NCI-H2227 treated with DMSO at 0.1 percent for 48 hours (cell line): ENCODE measurements at regions not wholly inside any gene's neighbourhood (a gene's known extent, or its start where the extent isn't known, plus 50 kb on each side); places are given as distances from the start of the nearest gene placed in this dataset.

ENCODE experiments used
- DNase-seq: peaks from one replicate; lab custom pipeline; 2025; lab: John Stamatoyannopoulos, UW

DNA sequence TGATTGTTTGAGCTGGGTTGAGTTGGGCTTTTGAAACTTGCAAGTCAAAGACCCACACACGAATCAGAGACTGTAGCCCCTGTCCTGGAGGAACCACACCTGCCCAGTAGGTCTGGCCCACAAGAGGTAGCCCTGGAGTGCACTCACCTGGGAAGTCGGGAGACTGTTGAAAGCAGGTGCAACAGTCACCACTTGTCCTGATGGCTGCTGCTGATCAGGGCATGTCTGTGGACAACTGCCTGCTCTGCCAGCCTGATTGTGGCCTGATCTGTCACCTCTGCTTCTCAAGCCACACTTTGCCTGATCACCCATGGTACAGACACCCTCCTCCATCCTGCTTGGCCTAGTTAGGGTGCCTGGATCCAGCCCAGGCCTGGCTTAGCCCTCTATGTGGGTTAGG lies 105.0 kb upstream of the HAAO start:
- no peak for DNase-seq

- no peak for DNase-seq
These were observed 103.4 kb upstream of the HAAO start for GRCh38 chr2:42895791-42896135.

- DNase-seq, result no peak
These were observed 102.9 kb upstream of the HAAO start for GRCh38 chr2:42895134-42895790.

DNA sequence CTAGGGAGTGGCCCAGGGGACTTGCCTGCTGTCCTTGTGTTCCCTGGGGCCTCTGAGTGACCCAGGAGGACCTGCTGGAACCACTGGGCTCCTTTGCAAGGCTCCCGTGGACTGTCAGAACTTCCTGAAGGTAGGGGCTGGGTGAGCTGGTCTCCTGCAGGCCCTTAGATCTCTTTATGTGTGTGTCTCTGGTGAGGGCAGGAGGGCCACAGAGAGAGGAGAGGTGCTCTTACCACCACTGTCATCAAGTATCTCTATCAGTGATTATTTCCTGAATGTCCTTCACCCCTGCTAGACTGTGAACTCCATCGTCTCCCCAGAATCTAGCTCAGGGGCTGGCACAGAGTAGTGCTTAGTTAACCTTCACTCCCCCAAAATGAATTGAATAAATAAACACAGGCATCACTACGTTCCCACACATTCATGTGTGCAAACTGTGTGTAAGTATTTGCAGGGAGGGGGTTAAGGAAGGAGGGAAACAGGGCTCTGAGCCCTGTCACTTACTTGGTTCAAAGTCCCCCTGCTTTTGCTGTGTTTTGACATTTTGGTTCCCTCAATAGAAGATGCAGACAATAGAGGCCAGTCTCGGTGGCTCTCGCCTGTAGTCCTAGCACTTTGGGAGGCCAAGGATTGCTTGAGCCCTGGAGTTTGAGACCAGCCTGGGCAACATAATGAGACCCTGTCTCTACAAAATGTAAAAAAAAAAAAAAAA lies 100.8 kb upstream of the HAAO start:
- no peak for DNase-seq

DNA sequence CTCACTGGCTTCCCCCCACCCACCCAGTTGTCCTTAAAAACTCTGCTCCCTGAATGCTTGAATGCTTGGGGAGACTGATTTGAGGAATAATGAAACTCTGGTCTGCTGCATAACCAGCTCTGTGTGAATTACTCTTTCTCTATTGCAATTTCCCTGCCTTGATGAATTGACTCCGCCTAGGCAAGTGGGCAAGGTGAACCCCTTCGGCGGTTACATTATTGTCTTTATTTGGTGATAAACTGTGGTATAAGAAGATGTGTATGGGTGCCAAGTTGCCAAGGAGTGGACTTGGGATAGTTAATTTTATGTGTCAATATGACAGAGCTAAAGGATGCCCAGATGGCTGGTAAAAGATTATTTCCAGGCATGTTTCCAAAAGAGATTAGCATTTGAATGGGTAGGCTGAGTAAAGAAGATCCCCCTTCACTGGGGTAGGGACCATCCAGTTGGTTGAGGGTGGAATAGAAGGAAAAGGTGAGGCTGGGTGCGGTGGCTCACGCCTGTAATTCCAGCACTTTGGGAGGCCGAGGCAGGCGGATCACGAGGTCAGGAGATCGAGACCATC lies 98.5 kb upstream of the HAAO start:
- no peak for DNase-seq

GRCh38 chr2:42888321-42889245 lies 96.2 kb upstream of the HAAO start:
- no peak for DNase-seq

GRCh38 chr2:42886921-42887320 lies 94.5 kb upstream of the HAAO start:
- no peak for DNase-seq

DNA sequence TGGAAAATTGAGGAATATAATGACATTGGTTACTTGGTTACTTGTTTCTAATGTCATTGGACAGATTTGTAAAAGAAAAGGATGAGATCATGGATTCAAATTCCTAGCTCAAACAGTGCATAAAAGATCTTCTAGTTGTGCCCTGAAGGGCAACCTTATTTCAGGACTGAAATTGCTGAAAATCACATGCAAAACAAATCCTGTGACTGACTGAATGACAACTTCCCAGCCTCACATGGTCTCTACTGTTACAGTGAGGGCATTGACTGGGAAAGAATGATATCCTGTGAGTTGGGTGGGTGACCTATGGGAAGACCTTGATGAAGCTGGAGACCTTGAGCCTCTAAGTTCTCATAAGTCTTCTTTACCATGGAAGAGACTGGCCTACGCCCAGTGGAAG lies 90.4 kb upstream of the HAAO start:
- no peak for DNase-seq

DNA sequence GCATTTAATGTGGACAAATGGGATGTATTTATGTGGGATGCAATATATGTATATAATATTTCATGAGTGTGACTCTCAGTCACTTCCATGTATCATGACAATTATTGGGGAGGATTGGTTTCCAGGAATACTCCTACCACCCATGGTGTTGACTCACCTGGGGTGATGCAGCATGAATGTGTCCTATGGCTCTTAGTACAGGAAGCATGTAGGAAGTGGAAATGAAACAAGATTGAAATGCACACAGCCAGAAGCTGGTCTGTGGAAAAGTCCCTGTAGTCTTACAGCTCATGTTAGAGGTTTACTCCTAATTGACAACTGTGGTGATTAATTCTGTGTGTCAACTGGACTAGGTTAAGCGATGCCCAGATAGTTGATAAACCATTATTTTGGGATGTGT lies 89.3 kb upstream of the HAAO start:
- DNase-seq, result no peak

GRCh38 chr2:42880738-42881690 lies 88.6 kb upstream of the HAAO start:
- no peak for DNase-seq

GRCh38 chr2:42879913-42880737 lies 87.7 kb upstream of the HAAO start:
- DNase-seq, result no peak

DNA sequence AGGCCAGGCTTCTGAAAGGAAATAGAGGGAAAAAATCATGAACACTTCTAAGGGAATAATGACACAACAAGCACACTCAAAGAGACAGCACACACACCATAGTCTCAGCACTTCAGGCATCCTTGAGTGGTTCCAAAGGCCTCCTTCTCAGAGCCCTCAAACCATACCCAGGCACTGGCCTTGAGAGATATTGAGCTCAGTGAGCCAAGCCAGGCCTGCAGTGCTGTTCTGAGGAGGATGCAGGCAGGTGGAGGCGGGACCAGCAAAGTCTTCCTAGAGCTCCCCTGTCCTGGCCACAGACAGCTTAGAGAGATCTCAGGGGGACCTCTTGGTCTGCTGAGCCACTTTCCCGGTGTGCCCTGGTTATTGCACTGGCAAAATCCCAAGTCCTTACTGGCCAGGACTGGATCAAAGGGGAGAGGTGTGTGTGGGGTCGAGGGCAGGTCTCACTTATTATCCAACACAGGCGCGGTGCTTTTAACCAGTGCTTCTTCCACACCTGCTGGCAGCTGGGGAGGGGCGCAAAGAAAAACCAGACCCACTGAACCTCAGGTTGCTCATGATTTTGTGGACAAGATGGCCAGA lies 86.8 kb upstream of the HAAO start:
- DNase-seq, result no peak

GRCh38 chr2:42878581-42878980 lies 86.2 kb upstream of the HAAO start:
- no peak for DNase-seq

- DNase-seq, result no peak
These were observed 85.6 kb upstream of the HAAO start for GRCh38 chr2:42877936-42878335.

DNA sequence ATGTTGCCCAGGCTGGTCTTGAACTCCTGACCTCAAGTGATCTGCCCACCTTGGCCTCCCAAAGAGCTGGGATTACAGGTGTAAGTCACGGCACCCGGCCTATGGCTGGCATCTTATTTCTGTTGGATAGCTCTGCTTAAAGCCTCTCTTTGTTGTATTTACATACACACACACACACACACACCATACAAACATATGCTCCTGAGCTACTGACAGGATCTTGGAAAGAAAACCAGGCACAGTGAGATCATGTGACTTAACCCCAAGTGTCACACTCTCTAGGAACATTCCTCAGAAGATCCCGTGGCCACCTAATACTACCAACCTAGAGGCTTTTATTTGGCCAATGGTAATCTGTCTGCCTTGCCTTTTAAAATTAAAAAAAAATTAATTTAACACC lies 85.1 kb upstream of the HAAO start:
- DNase-seq, result no peak

DNA sequence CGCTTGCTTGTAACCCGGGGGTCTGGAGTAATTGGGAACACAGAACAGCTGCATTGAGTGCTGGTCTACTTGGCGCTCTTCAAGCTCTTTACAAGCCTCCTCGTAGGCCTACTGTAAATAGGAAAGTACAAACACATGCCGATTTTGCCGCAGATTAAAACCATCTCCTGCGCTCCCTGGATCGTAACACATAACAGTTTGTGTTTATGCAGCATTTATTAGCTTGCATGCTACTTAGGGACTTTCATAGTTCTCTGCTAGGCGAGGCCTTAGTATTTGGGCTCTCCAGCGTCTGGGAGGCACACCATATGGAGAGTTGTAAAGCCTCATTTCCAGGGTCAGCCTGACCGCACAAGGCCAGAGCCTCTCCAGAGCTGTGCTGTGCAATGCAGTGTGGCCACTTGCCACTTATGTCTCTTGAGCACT lies 84.0 kb upstream of the HAAO start:
- no peak for DNase-seq

DNA sequence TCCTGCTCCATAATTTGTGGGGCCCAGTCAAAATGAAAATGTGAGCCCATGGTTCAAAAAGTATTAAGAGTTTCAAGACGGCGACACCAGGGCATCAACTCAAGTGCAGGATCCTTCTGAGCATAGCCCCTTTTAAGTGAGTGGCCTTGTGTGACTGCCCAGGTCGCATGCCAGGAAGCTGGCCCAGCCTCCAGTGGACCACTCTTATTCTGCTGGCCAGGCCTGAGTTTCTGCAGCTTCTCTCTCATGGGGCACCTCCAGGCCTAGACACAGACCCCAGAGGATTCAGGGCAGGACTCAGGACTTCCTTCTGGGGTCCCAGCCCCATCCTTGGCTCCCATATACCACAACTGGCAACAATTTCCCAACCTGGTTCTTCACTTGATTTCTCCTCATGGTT lies 83.5 kb upstream of the HAAO start:
- DNase-seq, result no peak

DNA sequence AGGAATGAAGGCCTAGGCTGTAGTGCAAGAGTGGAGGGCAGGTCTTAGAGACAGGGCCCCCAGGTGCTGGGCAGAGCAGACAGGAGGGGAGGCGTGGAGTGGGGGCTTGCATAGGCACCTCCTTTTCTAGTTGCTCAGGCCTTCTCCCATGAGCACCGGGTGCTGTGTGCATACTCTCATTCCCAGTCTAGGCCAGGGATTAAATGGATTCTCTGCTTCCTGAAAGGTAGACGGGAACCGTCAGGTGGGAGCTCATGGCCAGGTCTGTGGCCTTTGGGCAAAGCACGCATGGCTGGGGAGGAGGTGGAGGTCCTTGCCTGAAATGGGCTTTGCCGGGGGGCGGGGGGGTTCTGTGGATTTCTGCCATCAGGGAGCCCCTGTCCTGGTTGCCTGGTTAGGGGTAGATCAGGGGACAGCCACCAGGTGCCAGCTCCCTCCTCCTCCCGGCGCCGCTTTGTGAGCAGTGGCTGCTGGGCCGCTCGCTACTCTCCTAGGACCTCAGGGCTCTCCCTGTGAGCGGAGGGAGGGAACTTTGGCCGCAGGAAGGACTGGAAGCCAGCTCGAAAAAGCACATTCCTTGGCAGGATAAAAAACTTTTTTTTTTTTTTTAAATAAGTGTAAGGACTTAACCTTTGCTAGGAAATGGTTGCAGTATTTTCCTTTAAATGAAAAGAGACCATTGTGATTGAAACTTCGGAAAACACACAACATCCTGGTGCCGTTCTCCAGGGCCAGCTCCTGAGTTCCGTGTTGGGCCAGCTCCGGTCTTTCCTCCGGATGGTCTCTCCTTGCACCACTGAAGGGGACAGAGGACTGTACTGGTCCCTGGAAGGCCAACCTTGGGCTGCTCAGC lies 82.8 kb upstream of the HAAO start:
- no peak for DNase-seq

GRCh38 chr2:42872721-42873120 lies 80.3 kb upstream of the HAAO start:
- DNase-seq, result no peak
